OCI-LY3 (cell line): ENCODE measurements at regions not wholly inside any gene's neighbourhood (a gene's known extent, or its start where the extent isn't known, plus 50 kb on each side); places are given as distances from the start of the nearest gene placed in this dataset.
A peak's percentile ranks its signal among the peaks of the same experiment; 100 is the strongest.

ENCODE experiments used
- CTCF ChIP-seq: fragments of 200-600, 300-600 bp; sonication (generic); IDR thresholded peaks from 2 replicates; pipeline ENCODE4 v1.5.1; 2014; ENCODE audit warnings: antibody characterized with exemption, low read length, low read depth
- EZH2phosphoT487 ChIP-seq: fragments of 200-600 bp; shearing (Covaris generic); IDR thresholded peaks from 2 replicates; pipeline ENCODE4 v1.6.1; 2018; ENCODE audit warnings: antibody characterized with exemption, mixed run types, low read depth

GRCh38 chr4:35461931-35462659 is 782.2 kb downstream of the ARAP2 start:
- peak; percentile 12; the same call in 1 of the 2 replicates for TF ChIP-seq CTCF
- TF ChIP-seq EZH2phosphoT487: no peak
